Renal cortex interstitium (tissue), 11 donors: ENCODE measurements at regions not wholly inside any gene's neighbourhood (a gene's known extent, or its start where the extent isn't known, plus 50 kb on each side); places are given as distances from the start of the nearest gene placed in this dataset.
"Not testable (repeated sequence)": the region's sequence is repeated elsewhere in the genome, so short reads cannot be mapped to it uniquely, and the experiment has no call there.

Experiments used
- DNase-seq, 11 donors: peaks; one replicate each; pipeline ENCODE4 v3.0.0-alpha.2; 2013; ENCODE audit warnings: low read depth in 9 of 11, low spot score in 4 of 11; ENCODE audit errors: extremely low read depth in 1 of 11

DNA sequence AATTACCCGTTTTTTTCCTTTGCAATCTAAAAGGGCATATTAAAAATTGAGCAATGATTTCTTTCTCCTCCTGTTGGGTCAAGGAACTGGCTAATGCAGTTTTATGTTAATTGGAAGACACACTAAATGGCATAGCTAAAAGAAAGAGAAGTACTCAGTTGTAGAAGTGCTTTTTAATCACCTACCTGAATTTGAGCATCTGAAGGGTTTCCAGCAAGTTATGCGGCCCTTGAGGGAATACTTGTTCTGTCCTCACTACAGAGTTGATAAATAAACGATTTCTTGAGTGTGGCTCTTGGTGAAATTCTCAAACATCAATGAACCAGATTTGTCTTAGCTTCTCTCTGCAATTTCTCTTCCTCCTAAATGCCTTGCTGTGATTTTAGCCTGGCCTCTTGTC is 184.1 kb upstream of the RPH3A start:
- no peak for DNase-seq

DNA sequence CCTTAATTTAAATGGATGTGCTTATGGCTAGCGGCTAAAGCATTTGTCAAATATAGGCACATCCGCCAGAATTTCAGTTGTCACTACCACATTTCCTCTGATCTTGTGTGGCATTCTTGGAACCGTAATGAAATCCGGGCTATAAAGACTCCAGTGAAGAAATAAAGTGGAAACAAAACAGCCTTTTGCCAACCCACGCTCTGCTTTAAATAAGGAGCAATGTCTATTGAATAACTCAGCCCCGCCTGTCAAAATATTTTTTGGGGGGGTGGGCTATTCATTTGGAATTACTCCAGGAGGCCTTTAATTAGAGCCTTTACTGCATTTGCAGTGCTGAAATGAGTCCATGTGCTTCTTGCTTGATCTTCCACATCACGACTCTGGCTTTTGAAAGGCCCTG is 179.6 kb upstream of the RPH3A start:
- no peak for DNase-seq

DNA sequence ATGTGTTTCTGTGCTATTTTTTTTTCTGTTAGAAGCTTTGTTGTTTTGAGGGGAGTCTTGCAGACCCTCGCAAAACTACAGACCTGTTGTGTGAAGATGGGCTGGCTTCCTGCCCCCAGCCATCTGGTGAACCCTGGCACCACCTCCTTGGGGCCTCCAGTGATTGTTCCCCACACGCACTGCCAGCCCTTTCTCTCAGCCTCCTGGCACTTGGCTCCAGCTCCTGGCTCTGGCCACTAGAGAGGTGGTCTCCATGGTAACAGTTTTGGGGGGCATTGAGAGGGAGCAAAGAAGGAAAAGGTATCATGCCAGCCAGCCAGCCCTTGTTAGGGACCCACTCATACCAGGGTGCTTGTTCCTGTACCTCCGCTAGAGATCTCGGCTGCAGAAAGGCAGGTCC is 176.4 kb upstream of the RPH3A start:
- no peak for DNase-seq

DNA sequence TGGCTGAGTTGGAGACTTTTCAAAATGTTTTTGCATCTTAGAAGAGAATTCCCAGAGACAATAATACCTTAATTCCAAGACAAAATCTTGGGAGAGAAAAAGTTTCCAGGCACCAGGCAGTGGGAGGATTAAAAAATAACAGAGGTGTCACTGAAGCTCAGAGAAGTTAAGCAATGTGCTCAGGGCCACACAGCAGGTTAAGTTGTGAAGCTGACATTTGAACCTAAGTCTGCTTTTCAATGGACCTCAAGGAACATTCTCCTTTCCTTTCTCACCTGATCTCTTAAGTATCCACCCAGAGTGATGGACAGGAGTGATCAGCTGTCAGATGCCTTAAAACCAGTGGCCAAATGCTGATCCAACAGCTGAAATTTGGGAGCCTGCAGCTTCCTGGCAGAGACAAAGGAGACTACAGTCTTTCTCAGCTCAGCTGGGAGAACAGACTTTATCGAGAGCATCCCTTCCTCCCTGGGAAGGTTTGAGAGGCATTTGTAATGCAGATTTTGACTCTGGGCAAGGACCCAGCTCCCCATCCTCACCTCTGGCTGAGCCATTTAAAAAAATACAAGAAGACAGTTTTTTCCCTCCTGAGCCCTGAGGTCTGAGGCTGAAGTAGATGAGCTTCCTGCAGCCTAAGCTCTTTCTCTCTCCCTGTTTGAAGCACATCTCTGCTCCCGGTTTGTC is 174.9 kb upstream of the RPH3A start:
- no peak for DNase-seq

DNA sequence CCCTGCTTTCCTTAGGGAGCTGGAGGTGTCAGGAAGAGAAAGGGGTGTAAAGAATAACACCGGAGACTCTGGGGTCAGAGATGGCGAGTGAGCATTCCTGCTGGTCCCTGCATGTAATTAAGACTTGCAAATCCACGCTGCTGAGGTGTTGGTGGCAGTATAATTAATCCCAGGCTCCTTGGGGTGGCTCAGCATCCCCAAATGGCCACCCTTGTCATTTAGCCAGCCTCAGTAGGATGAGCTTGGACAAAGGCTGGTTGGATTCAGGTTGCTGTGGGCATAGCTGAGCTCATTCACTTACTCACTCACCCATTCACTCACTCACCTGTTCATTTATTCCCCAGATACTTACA is 174.4 kb upstream of the RPH3A start:
- DNase-seq, result no peak

DNA sequence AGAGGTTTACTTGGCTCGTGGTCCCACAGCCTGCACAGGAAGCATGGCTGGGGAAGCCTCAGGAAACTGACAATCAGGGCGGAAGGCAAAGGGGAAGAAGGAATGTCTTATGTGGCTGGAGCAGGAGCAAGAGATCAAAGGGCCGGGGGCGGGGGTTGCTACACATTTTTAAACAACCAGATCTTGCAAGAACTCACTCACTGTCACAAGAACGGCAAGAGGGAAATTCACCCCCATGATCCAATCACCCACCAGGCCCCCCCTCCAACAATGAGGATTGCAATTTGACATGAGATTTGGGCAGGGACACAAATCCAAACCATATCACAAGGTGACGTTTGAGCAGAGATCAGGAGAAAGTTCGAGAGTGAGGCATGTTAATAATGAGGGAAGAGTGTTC is 163.7 kb upstream of the RPH3A start:
- no peak for DNase-seq

DNA sequence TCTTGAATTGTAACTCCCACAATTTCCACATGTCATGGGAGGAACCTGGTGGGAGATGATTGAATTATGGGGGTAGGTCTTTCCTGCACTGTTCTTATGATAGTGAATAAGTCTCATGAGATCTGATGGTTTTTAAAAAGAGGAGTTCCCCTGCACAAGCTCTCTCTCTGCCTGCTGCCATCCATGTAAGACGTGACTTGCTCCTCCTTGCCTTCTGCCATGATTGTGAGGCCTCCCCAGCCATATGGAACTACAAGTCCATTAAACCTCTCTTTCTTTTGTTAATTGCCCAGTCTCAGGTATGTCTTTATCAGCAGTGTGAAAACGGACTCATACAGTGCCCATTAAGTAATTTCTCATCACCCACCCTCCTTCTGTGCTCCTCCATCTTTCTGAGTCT is 159.6 kb upstream of the RPH3A start:
- DNase-seq, result not testable (repeated sequence)

DNA sequence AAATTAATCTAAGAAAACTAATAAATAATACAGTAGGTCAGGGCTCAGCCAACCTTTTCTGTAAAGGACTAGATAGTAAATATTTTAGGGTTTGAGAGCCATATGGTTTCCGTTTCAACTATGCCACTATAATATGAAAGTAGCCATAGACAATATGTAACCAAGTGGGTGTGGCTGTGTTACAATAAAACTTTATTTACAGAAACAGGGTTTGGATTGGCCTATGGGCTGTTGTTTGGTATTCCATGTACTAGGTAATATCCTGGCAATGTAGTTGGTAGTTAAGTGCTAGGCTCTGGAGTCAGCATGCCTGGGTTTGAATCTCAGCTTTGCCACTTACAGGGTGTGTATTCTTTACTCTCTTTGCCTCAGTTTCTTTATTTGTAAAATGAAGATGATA is 156.5 kb upstream of the RPH3A start:
- no peak for DNase-seq

DNA sequence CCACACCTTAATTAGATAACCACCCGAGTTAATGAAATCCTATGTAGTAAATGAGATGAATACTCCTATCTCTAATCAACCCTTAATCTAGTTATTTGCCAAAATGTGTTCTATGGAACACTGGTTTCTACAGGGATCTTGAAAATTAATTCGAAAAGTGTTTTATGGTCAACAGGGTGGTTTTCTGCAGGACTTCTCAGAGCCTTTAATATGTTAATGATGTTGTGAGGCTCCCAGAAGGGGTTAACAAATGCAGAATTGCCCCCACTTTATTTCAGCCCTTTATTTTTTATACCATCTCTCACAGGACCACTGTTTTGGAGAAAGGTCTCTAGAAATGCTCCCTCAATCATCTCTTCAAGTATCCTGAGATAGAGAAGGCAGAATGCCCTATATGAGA is 153.1 kb upstream of the RPH3A start:
- DNase-seq, result no peak

DNA sequence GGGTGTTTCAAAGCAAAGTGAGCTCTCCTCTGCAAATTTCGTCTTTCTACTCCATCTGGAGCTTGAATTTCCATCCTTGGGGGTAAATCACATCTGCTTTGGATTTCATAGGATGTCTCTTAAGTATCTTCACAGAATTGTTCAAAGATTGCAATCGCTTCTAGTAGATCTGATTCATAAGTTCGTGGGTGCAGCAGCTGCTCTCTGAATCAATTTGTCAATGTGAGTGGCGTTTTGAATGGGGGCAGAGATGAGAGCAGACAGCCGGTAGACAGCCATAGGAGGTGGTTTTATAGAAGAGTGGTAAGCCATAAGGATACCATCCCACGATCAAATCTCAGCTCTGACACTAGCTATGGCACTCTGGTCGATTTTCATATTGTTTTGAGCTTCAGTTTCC is 146.0 kb upstream of the RPH3A start:
- no peak for DNase-seq

DNA sequence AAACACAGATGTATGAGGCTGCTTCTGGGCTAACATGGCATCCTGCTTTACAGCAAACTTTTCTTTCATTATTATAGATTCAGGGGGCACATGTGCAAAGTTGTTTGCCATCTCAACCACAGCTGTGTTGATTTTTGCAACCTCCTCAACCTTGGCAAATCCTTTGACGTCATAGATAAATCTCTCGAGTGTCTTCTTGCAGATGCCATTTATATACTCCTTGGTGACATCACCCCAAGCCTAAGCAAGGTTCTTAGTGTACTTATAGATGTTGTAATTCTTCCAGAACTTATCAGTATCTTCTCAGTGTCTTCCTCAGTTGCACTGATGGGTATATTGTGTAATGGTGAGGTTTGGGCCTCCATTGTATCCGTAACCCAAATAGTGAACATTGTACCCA is 135.4 kb upstream of the RPH3A start:
- no peak for DNase-seq

DNA sequence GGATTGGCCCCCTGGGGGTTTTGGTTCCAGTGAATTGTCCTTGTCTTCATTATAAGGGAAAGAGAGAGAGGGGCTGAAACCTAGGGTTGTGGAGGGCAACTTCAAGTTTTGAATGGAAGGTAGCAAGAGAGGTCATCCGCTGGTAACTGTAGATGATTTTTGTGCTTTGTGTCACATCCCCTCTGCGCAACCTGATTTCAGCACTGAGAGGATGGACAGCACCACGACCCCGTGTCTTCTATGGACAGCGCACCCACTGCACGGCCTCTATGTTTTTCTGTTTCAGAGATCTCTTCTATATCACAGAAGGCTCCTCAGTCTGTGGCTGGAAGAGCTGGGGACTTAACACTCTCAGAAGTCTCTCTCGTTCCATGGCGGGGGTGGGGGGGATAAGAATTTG is 127.0 kb upstream of the RPH3A start:
- peak in 9 of 11 donors; percentile 12 to 35 (median 28) for DNase-seq

DNA sequence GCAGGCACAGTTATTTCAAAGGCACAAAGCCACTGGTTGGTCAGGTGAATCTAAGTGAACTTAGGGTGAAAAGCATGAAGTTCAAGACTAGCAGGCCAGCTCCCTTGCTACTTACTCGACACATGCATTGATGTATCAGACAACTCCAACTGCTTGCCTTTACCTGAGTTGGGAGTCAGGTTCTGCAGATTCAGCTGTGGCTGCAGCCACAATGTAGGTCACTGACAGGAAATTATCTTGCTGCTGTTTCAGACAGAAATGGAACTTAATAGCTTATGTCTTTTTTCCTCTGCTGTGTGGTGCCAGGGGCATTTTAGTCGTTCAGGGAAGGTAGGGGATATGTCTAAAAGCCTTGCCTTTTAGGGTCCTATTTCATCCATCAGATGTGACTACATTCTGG is 125.6 kb upstream of the RPH3A start:
- no peak for DNase-seq

DNA sequence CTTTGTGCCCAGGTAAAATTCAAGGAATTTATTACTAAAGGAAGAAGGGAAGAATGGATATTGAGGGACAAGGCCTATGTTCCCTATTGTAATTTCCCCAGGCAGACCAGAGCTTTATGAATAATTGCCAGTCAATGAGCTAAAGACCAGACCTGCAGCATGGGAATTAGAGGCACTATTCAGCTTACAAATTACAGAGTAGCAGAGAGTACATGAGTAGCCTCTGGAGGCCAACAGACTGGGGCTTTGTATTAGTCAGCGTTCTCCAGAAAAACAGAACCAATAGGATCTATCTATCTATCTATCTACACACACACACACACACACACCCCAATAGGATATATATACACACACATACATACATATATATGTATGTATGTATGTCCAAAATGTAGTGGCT is 120.0 kb upstream of the RPH3A start:
- DNase-seq, result no peak

DNA sequence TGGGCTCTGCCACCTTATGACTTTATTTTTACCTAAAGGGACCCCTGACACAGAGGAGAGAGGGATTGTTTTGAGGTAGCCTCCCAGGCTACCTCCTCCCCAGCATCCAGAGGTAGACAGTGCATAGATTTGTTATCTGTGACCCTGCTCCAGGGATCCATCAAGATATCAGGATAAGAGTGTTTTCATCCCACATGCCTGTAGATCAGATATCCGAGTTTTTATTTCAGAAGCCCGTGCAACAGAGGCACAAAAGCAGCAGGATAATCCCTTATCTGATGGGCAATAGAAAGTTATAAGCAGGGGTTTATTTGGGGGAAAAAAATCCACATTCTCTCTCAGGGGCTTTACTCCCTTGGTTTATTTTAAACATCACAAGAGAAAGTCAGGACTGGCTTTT is 117.0 kb upstream of the RPH3A start:
- DNase-seq, result no peak

DNA sequence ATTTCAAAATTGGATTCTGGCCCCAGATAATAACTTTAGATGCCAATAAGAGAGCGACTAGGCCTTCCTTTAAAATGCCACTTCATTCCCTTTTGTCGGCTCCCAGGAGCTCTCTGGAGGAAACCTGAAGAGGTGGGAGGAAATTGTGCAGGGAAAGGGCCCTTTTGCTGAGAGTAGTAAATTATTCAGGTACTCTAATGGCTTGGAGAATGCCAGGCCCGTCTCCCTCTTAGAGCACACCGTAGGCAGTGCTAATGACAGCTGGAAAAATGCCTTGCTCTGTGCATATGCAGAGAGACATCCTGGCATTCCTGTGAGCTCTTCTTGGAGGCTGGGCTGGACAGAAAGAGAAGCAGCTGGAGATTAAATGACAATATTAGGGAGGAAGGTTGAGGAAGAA is 115.0 kb upstream of the RPH3A start:
- peak in 2 of 11 donors; percentile 4 to 7 for DNase-seq

DNA sequence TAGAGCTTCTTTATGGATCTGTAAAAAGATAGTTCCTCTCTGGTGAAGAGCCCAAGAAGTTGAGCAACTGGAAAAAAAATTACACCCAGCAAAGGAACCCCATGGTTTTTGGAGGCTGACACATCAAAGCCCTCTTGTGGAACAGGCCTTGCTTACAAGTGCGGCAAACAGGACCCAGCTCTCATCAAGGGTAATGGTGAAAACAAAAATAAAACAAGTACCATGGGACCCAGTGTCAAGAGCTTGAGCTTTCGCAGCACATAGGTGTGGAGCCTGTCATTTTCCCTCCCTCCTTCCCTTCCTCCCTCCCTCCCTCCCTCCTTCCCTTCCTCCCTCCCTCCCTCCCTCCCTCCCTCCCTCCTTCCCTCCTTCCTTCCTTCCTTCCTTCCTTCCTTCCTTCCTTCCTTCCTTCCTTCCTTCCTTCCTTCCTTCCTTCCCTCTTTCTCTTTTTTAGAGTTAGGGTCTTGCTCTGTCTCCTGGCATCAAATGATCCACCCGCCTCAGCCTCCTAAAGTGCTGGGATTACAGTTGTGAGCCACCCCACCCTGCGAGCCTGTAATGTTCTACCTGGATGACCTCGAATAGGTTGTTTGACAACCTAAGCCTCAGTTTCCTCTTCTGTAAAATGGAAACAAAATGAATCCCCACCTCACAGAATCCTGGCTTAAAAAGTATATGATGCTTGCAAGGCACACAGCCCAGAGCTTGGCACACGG is 114.3 kb upstream of the RPH3A start:
- DNase-seq, result no peak

DNA sequence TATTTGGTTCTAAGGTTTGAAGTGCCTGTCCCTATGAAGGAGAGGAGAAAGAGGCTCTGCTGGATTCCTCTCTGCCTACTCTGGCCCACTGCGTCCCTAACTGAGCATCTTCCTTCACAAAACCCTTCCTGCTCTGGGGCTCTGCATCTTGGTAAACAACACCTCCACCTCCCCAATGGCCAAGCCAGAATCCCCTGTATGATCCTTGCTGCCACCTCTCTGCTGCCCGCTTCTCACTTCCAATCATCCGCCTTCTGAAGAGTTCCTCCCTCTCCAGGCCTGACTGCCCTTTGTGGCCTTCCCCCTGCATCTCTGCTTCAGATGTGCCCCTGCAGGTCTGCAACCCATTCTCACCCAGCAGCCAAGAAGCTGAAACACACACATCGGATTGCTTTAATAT is 110.6 kb upstream of the RPH3A start:
- no peak for DNase-seq

DNA sequence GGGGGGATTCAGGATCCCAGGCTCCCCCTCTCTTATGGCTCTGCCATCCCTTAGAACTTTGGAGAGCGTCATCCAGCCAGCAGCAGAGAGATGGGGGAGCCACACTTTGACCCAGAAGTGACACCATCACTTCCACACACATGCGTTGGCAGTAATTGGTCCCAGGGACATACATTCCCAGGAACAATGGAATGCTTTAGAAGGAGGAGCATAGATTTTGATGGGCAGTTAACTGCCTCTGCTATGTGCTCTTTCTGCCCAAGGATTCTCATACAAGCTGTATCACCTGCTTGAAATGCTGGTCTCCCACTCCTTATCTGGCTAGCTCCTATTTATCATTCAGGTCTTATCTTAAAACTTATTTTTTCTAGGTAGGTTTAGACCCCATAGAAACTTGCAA is 109.0 kb upstream of the RPH3A start:
- DNase-seq, result no peak

DNA sequence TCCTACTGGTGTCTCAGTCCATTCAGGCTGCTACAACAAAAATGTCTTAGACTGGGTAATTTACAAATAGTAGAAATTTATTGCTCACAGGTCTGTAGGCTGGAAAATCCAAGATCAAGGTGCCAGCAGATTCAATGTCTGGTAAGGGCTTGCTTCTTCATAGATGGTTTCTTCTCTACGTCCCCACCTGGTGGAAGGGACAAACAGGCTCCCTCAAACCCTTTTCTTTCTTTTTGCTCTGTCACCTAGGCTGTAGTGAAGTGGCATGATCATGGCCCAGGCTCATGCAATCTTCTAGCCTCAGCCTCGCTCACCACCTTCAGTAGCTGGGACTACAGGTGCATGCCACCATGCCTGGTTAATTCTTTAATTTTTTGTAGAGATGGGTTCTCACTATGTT is 106.8 kb upstream of the RPH3A start:
- no peak for DNase-seq

DNA sequence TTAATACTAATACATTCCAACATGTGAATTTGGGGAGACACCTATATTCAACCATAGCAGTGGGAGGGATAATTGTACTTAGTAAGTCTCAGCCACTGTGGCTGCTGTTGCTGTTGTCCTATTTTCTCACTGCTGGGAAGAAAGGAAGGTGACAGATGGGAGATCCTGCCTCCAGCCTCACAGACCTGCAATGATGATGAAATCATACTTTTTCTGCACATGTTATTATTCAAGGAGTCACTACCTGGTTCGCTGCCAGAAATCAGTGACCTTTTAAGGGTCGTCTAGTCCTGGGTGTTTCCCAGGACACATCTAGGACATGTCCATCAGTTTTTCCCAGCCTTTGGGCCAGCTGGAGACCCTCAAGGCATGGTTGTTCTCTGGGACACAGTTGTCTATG is 106.2 kb upstream of the RPH3A start:
- DNase-seq, result no peak
